Mesodermal cell (in vitro differentiated cells): ENCODE measurements at regions not wholly inside any gene's neighbourhood (a gene's known extent, or its start where the extent isn't known, plus 50 kb on each side); places are given as distances from the start of the nearest gene placed in this dataset.

Experiments used
- H3K27ac ChIP-seq: 2 replicates; pipeline ENCODE4 v1.7.0; 2013; ENCODE audit warnings: mild to moderate bottlenecking, low read depth, low read length, moderate library complexity; ENCODE audit not compliant: severe bottlenecking
- H3K36me3 ChIP-seq: 2 replicates; pipeline ENCODE4 v1.7.1; 2013; ENCODE audit warnings: mild to moderate bottlenecking, low read length, moderate library complexity; ENCODE audit not compliant: control insufficient read depth, insufficient read depth
- H3K4me1 ChIP-seq: one replicate; pipeline ENCODE4 v1.7.1; 2013; ENCODE audit warnings: mild to moderate bottlenecking, low read length; ENCODE audit not compliant: insufficient read depth, control insufficient read depth, poor library complexity, severe bottlenecking
- H3K4me3 ChIP-seq: 2 replicates; pipeline ENCODE4 v1.7.0; 2013; ENCODE audit warnings: low read length, control low read depth, mild to moderate bottlenecking; ENCODE audit not compliant: insufficient read depth, poor library complexity, severe bottlenecking; ENCODE audit errors: extremely low read depth
- H3K9me3 ChIP-seq: 2 replicates; pipeline ENCODE4 v1.7.1; 2013; ENCODE audit warnings: mild to moderate bottlenecking, low read length, moderate library complexity; ENCODE audit not compliant: control insufficient read depth
- WGBS, 2 experiments: methylation state at CpG; one replicate each; pipeline ENCODE4 v1.1.5; 2013; ENCODE audit warnings: missing lambda C conversion rate in 2 of 2; ENCODE audit not compliant: insufficient coverage in 2 of 2; 5-methylcytosine and 5-hydroxymethylcytosine counted together

- no peak overlapping the region for H3K27ac ChIP-seq
- no CpG with 5 or more reads among the region's 2 CpGs for WGBS, 2 experiments
- H3K4me3 ChIP-seq = no peak overlapping the region
- H3K9me3 ChIP-seq = no peaks in the 10 kb centered on the region
- no peaks in the 10 kb centered on the region for H3K4me1 ChIP-seq
- H3K36me3 ChIP-seq = no peaks in the 10 kb centered on the region
Observed at GRCh38 chr6:48922837-48923236, 540.2 kb downstream of the MMUT start.

- no peak overlapping the region for H3K27ac ChIP-seq
- H3K9me3 ChIP-seq = no peaks in the 10 kb centered on the region
Observed at GRCh38 chr6:48919555-48919954, 543.5 kb downstream of the MMUT start.

GRCh38 chr6:48917233-48917632 lies 545.8 kb downstream of the MMUT start:
- H3K4me1 ChIP-seq = no peaks in the 10 kb centered on the region
- no peak overlapping the region for H3K4me3 ChIP-seq
- H3K36me3 ChIP-seq = no peaks in the 10 kb centered on the region
- H3K27ac ChIP-seq = no peak overlapping the region
- no peaks in the 10 kb centered on the region for H3K9me3 ChIP-seq
- WGBS, 2 experiments = 33% methylated on average over 1 of the region's 2 CpGs; no CpG with 5 or more reads in 1 of the 2 experiments

More at GRCh38 chr6:48919555-48919954, 543.5 kb downstream of the MMUT start:
- Histone ChIP-seq H3K4me1 (no peaks in the 10 kb centered on the region), H3K4me3 (no peak overlapping the region), H3K36me3 (no peaks in the 10 kb centered on the region)

GRCh38 chr6:48916607-48917006 lies 546.4 kb downstream of the MMUT start:
- Histone ChIP-seq H3K9me3 (no peaks in the 10 kb centered on the region), H3K4me1 (no peaks in the 10 kb centered on the region), H3K27ac (no peak overlapping the region), H3K4me3 (no peak overlapping the region), H3K36me3 (no peaks in the 10 kb centered on the region)

- H3K4me3 ChIP-seq = no peak overlapping the region
- H3K9me3 ChIP-seq = no peaks in the 10 kb centered on the region
- H3K27ac ChIP-seq = no peak overlapping the region
- no peaks in the 10 kb centered on the region for H3K4me1 ChIP-seq
- H3K36me3 ChIP-seq = no peaks in the 10 kb centered on the region
Observed at GRCh38 chr6:48915591-48915990, 547.5 kb downstream of the MMUT start.

- H3K36me3 ChIP-seq = no peaks in the 10 kb centered on the region
- no peak overlapping the region for H3K4me3 ChIP-seq
- no peak overlapping the region for H3K27ac ChIP-seq
- H3K4me1 ChIP-seq = no peaks in the 10 kb centered on the region
- WGBS, 2 experiments = 100% methylated on average over 1 of the region's 2 CpGs; no CpG with 5 or more reads in 1 of the 2 experiments
- no peaks in the 10 kb centered on the region for H3K9me3 ChIP-seq
Observed at GRCh38 chr6:48912503-48912902, 550.5 kb downstream of the MMUT start.

- Histone ChIP-seq H3K4me1 (no peaks in the 10 kb centered on the region), H3K27ac (no peak overlapping the region), H3K4me3 (no peak overlapping the region), H3K36me3 (no peaks in the 10 kb centered on the region), H3K9me3 (no peaks in the 10 kb centered on the region)
Observed at GRCh38 chr6:48904809-48905208, 558.2 kb downstream of the MMUT start.

- Histone ChIP-seq H3K27ac (no peak overlapping the region), H3K4me1 (no peaks in the 10 kb centered on the region)
- WGBS, 2 experiments = 100% methylated on average over 1 of the region's 3 CpGs; no CpG with 5 or more reads in 1 of the 2 experiments
Observed at GRCh38 chr6:48894469-48894868, 568.6 kb downstream of the MMUT start.

GRCh38 chr6:48893048-48893447 lies 570.0 kb downstream of the MMUT start:
- Histone ChIP-seq H3K27ac (no peak overlapping the region), H3K36me3 (no peaks in the 10 kb centered on the region), H3K4me1 (no peaks in the 10 kb centered on the region), H3K9me3 (no peaks in the 10 kb centered on the region), H3K4me3 (no peak overlapping the region)
- no CpG with 5 or more reads among the region's 1 CpG for WGBS, 2 experiments

More at GRCh38 chr6:48894469-48894868, 568.6 kb downstream of the MMUT start:
- Histone ChIP-seq H3K4me3 (no peak overlapping the region), H3K36me3 (no peaks in the 10 kb centered on the region), H3K9me3 (no peaks in the 10 kb centered on the region)

GRCh38 chr6:48891308-48891707 lies 571.7 kb downstream of the MMUT start:
- H3K36me3 ChIP-seq = no peaks in the 10 kb centered on the region
- no CpG with 5 or more reads among the region's 3 CpGs for WGBS, 2 experiments
- H3K9me3 ChIP-seq = no peaks in the 10 kb centered on the region
- no peaks in the 10 kb centered on the region for H3K4me1 ChIP-seq
- H3K27ac ChIP-seq = no peak overlapping the region
- no peak overlapping the region for H3K4me3 ChIP-seq

- no peak overlapping the region for H3K27ac ChIP-seq
- H3K36me3 ChIP-seq = no peaks in the 10 kb centered on the region
- no peaks in the 10 kb centered on the region for H3K4me1 ChIP-seq
- no peaks in the 10 kb centered on the region for H3K9me3 ChIP-seq
- no peak overlapping the region for H3K4me3 ChIP-seq
- WGBS, 2 experiments = 83% methylated on average over 1 of the region's 2 CpGs; no CpG with 5 or more reads in 1 of the 2 experiments
Observed at GRCh38 chr6:48889429-48889828, 573.6 kb downstream of the MMUT start.

- H3K4me1 ChIP-seq = no peaks in the 10 kb centered on the region
- H3K4me3 ChIP-seq = no peak overlapping the region
- no peak overlapping the region for H3K27ac ChIP-seq
Observed at GRCh38 chr6:48883116-48883515, 579.9 kb downstream of the MMUT start.

More at GRCh38 chr6:48883116-48883515, 579.9 kb downstream of the MMUT start:
- Histone ChIP-seq H3K9me3 (no peaks in the 10 kb centered on the region), H3K36me3 (no peaks in the 10 kb centered on the region)
